ENCODE measurements at regions not wholly inside any gene's neighbourhood (a gene's known extent, or its start where the extent isn't known, plus 50 kb on each side); places are given as distances from the start of the nearest gene placed in this dataset.

DNA sequence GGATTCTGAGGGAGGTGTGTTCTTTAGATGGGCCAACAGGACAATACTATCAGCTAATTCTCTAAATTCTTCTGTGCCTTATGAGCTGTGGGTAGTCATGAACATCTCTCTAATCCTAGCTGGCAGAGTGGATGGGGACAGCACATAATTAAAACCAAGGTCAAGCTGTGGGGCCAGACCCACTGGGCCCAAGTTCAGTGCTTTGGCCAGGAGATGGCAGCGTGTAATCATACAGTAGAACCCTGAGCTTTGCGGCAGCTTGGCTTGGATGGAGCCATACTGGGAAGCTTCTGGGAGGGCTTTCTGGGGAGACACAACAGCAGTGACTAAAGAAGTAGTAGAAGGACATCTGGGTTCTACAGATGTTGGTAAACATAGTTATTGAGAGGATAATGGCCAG lies 140.3 kb upstream of the CXCL13 start:
- Histone ChIP-seq H3K4me3 (replicated peaks in 1 of 3; ENCODE audit: insufficient read depth in 1 of 3, low read depth in 1 of 3, low read length in 3 of 3) (no peak overlapping the region), H3K4me1 (ENCODE audit: control insufficient read depth, extremely low read depth, insufficient read depth, low read length) (no peaks in the 10 kb centered on the region), H3K36me3 (ENCODE audit: control insufficient read depth in 2 of 2, extremely low read depth in 1 of 2, insufficient read depth in 2 of 2, low read length in 2 of 2) (no peaks in the 10 kb centered on the region), H3K9me1 (replicated peaks; ENCODE audit: control insufficient read depth, extremely low read depth, insufficient read depth, low read length) (no peaks in the 10 kb centered on the region), H3K4me2 (ENCODE audit: insufficient read depth, low read length) (no peak overlapping the region), H2AFZ (ENCODE audit: low read depth, low read length) (no peak overlapping the region), H3K79me2 (ENCODE audit: control insufficient read depth, insufficient read depth, low read length) (no peaks in the 10 kb centered on the region), H3K27me3 (ENCODE audit: control insufficient read depth in 2 of 2, insufficient read depth in 2 of 2, low read length in 2 of 2) (no peaks in the 10 kb centered on the region), H4K20me1 (replicated peaks; ENCODE audit: control insufficient read depth, extremely low read depth, insufficient read depth, low read length) (no peaks in the 10 kb centered on the region), H3K27ac (ENCODE audit: insufficient read depth, low read depth, low read length) (no peak overlapping the region), H3K9ac (replicated peaks; ENCODE audit: extremely low read depth, insufficient read depth, low read length) (no peak overlapping the region), H3K9me3 (replicated peaks; ENCODE audit: control insufficient read depth, insufficient read depth, low read length) (no peaks in the 10 kb centered on the region)
- CTCF ChIA-PET, result interaction anchor here (0.6 to 3.4 kb wide), 5 partner anchors 9 to 233 kb away, joined by 3 to 31 read pairs (median 4); no protein-coding TSS in a partner anchor
- intact Hi-C loops (cut with micrococcal nuclease), result loop anchor here (1.0 kb wide), 1 partner anchor 233 kb away; no protein-coding TSS in a partner anchor
- TF ChIP-seq EZH2 (IDR thresholded peaks at IDR 0.05; ENCODE audit: borderline replicate concordance, low read depth, low read length, severe bottlenecking), result no peak
- TF ChIP-seq, protein P1, sequence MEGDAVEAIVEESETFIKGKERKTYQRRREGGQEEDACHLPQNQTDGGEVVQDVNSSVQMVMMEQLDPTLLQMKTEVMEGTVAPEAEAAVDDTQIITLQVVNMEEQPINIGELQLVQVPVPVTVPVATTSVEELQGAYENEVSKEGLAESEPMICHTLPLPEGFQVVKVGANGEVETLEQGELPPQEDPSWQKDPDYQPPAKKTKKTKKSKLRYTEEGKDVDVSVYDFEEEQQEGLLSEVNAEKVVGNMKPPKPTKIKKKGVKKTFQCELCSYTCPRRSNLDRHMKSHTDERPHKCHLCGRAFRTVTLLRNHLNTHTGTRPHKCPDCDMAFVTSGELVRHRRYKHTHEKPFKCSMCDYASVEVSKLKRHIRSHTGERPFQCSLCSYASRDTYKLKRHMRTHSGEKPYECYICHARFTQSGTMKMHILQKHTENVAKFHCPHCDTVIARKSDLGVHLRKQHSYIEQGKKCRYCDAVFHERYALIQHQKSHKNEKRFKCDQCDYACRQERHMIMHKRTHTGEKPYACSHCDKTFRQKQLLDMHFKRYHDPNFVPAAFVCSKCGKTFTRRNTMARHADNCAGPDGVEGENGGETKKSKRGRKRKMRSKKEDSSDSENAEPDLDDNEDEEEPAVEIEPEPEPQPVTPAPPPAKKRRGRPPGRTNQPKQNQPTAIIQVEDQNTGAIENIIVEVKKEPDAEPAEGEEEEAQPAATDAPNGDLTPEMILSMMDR (IDR thresholded peaks at IDR 0.05; ENCODE audit: extremely low read depth in 1 of 2, insufficient read depth in 1 of 2, low read depth in 1 of 2, low read length in 2 of 2), result peak in 1 of 2 donors; percentile 21
- no TSS peak for BruUV-seq (replicated peaks)
- no peak for FAIRE-seq
- POLR2A ChIA-PET, result no interaction called here
- dilution Hi-C loops (cut with MboI; ENCODE audit: extremely low pct_ligation_motif_present, low sequenced_read_pairs), result no loop called here
- no peak for DNase-seq (ENCODE audit: low read depth, low spot score)

DNA sequence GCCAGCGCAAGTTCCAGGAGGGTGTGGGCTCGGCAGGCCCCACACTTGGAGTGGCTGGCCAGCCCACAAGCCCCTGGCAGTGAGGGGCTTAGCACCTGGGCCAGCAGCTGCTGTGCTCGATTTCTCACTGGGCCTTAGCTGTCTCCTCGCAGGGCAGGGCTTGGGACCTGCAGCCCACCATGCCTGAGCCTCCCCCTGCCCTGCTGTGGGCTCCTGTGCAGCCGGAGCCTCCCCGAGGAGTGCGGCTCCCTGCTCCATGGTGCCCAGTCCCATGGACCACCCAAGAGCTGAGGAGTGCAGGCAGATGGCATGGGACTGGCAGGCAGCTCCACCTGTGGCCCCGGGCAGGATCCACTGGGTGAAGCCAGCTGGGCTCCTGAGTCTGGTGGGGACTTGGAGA lies 139.2 kb upstream of the CXCL13 start:
- CTCF ChIA-PET, result interaction anchor here (3.4 kb wide), 1 partner anchor 134 kb away, joined by 31 read pairs; no protein-coding TSS in a partner anchor

More for the DNA sequence above, 139.2 kb upstream of the CXCL13 start:
- Histone ChIP-seq H3K36me3 (ENCODE audit: control insufficient read depth in 2 of 2, extremely low read depth in 1 of 2, insufficient read depth in 2 of 2, low read length in 2 of 2) (no peaks in the 10 kb centered on the region), H4K20me1 (replicated peaks; ENCODE audit: control insufficient read depth, extremely low read depth, insufficient read depth, low read length) (no peaks in the 10 kb centered on the region), H3K79me2 (ENCODE audit: control insufficient read depth, insufficient read depth, low read length) (no peaks in the 10 kb centered on the region), H3K27me3 (ENCODE audit: control insufficient read depth in 2 of 2, insufficient read depth in 2 of 2, low read length in 2 of 2) (no peaks in the 10 kb centered on the region), H3K9me3 (replicated peaks; ENCODE audit: control insufficient read depth, insufficient read depth, low read length) (no peaks in the 10 kb centered on the region), H3K4me2 (ENCODE audit: insufficient read depth, low read length) (no peak overlapping the region), H3K9me1 (replicated peaks; ENCODE audit: control insufficient read depth, extremely low read depth, insufficient read depth, low read length) (no peaks in the 10 kb centered on the region), H3K27ac (ENCODE audit: insufficient read depth, low read depth, low read length) (no peak overlapping the region), H2AFZ (ENCODE audit: low read depth, low read length) (no peak overlapping the region), H3K4me1 (ENCODE audit: control insufficient read depth, extremely low read depth, insufficient read depth, low read length) (no peaks in the 10 kb centered on the region), H3K9ac (replicated peaks; ENCODE audit: extremely low read depth, insufficient read depth, low read length) (no peak overlapping the region), H3K4me3 (replicated peaks in 1 of 3; ENCODE audit: insufficient read depth in 1 of 3, low read depth in 1 of 3, low read length in 3 of 3) (no peak overlapping the region)
- intact Hi-C loops (cut with micrococcal nuclease) (no loop called here), dilution Hi-C loops (cut with MboI; ENCODE audit: extremely low pct_ligation_motif_present, low sequenced_read_pairs) (no loop called here)
- POLR2A ChIA-PET, result no interaction called here
- no peak for FAIRE-seq
- DNase-seq (ENCODE audit: low read depth, low spot score), result no peak
- no TSS peak for BruUV-seq (replicated peaks)
- TF ChIP-seq POLR2AphosphoS5 (IDR thresholded peaks at IDR 0.05; ENCODE audit: insufficient read depth, low read depth, low read length) (no peak), MYC (IDR thresholded peaks at IDR 0.05; ENCODE audit: low read depth, low read length) (no peak), FOS (IDR thresholded peaks at IDR 0.05; ENCODE audit: borderline replicate concordance, insufficient read depth, low read length) (no peak), GATA2 (IDR thresholded peaks at IDR 0.05; ENCODE audit: insufficient read depth, insufficient read length, low read depth, low read length) (no peak)
- TF ChIP-seq, protein P1 (IDR thresholded peaks at IDR 0.05; ENCODE audit: extremely low read depth in 1 of 2, insufficient read depth in 1 of 2, low read depth in 1 of 2, low read length in 2 of 2), result no peak

All from endothelial cell of umbilical vein (primary cell).